ENCODE measurements at regions not wholly inside any gene's neighbourhood (a gene's known extent, or its start where the extent isn't known, plus 50 kb on each side); places are given as distances from the start of the nearest gene placed in this dataset.

DNA sequence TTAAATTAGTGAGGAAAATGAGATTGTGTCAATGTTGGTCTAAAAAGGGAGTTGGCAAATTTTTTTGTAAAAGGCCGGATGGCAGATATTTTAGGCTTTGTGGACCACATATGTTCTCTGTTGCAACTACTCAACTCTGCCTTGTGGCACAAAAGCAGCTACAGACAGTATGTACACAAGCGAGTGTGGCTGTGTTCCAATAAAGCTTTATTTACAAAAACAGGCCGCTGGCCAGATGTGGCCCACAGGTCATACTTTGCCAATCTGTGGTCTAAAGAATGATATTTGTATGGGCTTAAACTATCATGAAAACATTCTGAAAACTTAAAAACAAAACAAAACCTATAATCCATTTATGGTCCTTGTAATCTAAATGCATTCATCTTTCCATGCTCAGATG is 228.3 kb downstream of the CLIC5 start:
- no peak overlapping the region for H2AFZ ChIP-seq (ENCODE audit: low read length)
- H3K4me1 ChIP-seq (ENCODE audit: low read length) = no peaks in the 10 kb centered on the region
- no peaks in the 10 kb centered on the region for H3K36me3 ChIP-seq (replicated peaks; ENCODE audit: insufficient read depth, low read length)
- H3K4me3 ChIP-seq (ENCODE audit: low read length) = no peak overlapping the region
- DNase-seq = no peak
- no peaks in the 10 kb centered on the region for H3K79me2 ChIP-seq (ENCODE audit: low read length)
- H4K20me1 ChIP-seq (ENCODE audit: insufficient read depth, low read length) = no peaks in the 10 kb centered on the region
- no peaks in the 10 kb centered on the region for H3K9me3 ChIP-seq (replicated peaks; ENCODE audit: insufficient read depth, low read length)
- no peak overlapping the region for H3K9ac ChIP-seq (ENCODE audit: low read length)
- H3K4me2 ChIP-seq (ENCODE audit: low read depth, low read length) = no peak overlapping the region
- no peaks in the 10 kb centered on the region for H3F3A ChIP-seq (ENCODE audit: insufficient read depth, low read length)
- no peak overlapping the region for H3K27ac ChIP-seq (ENCODE audit: low read length)
- H3K27me3 ChIP-seq (replicated peaks; ENCODE audit: insufficient read depth, low read length) = no peaks in the 10 kb centered on the region
- H3K9me2 ChIP-seq (replicated peaks; ENCODE audit: insufficient read depth, low read length) = no peaks in the 10 kb centered on the region
- no peak for TF ChIP-seq EZH2 (optimal IDR thresholded peaks at IDR 0.05; ENCODE audit: low read depth, low read length)
- TF ChIP-seq, protein P1, sequence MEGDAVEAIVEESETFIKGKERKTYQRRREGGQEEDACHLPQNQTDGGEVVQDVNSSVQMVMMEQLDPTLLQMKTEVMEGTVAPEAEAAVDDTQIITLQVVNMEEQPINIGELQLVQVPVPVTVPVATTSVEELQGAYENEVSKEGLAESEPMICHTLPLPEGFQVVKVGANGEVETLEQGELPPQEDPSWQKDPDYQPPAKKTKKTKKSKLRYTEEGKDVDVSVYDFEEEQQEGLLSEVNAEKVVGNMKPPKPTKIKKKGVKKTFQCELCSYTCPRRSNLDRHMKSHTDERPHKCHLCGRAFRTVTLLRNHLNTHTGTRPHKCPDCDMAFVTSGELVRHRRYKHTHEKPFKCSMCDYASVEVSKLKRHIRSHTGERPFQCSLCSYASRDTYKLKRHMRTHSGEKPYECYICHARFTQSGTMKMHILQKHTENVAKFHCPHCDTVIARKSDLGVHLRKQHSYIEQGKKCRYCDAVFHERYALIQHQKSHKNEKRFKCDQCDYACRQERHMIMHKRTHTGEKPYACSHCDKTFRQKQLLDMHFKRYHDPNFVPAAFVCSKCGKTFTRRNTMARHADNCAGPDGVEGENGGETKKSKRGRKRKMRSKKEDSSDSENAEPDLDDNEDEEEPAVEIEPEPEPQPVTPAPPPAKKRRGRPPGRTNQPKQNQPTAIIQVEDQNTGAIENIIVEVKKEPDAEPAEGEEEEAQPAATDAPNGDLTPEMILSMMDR (IDR thresholded peaks at IDR 0.05; ENCODE audit: low read length) = no peak
- no peak for TF ChIP-seq EZH2phosphoT487 (IDR thresholded peaks at IDR 0.05; ENCODE audit: low read length)

DNA sequence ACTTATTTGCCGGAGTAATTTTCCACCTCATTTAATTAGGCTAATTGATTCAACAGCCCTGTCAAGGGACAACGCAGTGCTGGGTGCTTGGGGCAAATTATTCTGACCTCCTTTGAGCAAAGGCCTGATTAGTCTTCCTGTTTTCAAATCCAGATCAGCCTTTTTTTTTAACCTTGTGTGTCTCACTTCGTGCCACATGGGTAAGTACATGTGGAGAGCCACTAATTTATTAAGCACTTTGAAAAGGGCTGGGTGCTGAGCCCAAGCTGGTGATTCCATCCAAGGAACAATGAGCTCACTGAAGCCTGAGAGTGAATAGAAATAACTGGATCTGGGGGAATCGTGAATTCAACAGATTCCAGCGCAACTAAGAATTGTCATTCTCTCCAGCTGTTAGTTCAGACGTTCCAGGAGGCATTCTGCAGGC is 229.3 kb downstream of the CLIC5 start:
- no peak overlapping the region for H3K4me3 ChIP-seq (ENCODE audit: low read length)
- H3K27me3 ChIP-seq (replicated peaks; ENCODE audit: insufficient read depth, low read length) = no peaks in the 10 kb centered on the region
- no peaks in the 10 kb centered on the region for H3K9me3 ChIP-seq (replicated peaks; ENCODE audit: insufficient read depth, low read length)
- TF ChIP-seq EZH2phosphoT487 (IDR thresholded peaks at IDR 0.05; ENCODE audit: low read length) = no peak
- TF ChIP-seq, protein P1 (IDR thresholded peaks at IDR 0.05; ENCODE audit: low read length) = no peak
- no peak for TF ChIP-seq EZH2 (optimal IDR thresholded peaks at IDR 0.05; ENCODE audit: low read depth, low read length)
- H3K27ac ChIP-seq (ENCODE audit: low read length) = no peak overlapping the region
- H3K36me3 ChIP-seq (replicated peaks; ENCODE audit: insufficient read depth, low read length) = no peaks in the 10 kb centered on the region
- H2AFZ ChIP-seq (ENCODE audit: low read length) = no peak overlapping the region
- no peaks in the 10 kb centered on the region for H3F3A ChIP-seq (ENCODE audit: insufficient read depth, low read length)
- H3K9me2 ChIP-seq (replicated peaks; ENCODE audit: insufficient read depth, low read length) = no peaks in the 10 kb centered on the region
- H3K9ac ChIP-seq (ENCODE audit: low read length) = no peak overlapping the region
- no peaks in the 10 kb centered on the region for H4K20me1 ChIP-seq (ENCODE audit: insufficient read depth, low read length)
- H3K4me1 ChIP-seq (ENCODE audit: low read length) = no peaks in the 10 kb centered on the region
- H3K4me2 ChIP-seq (ENCODE audit: low read depth, low read length) = no peak overlapping the region
- no peak for DNase-seq
- no peaks in the 10 kb centered on the region for H3K79me2 ChIP-seq (ENCODE audit: low read length)

DNA sequence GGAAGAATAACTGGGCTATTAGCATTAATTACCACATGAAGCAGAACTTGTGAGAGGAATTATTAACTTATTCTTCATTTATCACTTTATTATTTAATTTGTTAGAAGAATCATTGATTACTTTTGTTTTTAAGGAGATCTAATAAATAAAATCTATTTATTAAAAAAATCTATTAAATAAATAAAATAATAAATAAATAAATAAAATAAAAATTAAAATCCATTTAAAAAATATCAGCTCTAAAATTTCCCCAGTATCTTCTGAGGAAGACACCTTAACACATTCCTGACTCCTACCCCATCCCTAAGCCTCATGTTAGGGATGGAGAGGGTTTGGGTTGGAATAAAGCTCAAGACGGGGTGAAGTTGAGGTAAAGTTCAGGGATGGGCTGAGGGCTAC is 231.4 kb downstream of the CLIC5 start:
- Histone ChIP-seq H3K4me2 (ENCODE audit: low read depth, low read length) (no peak overlapping the region), H3K4me3 (ENCODE audit: low read length) (no peak overlapping the region), H3K9me3 (replicated peaks; ENCODE audit: insufficient read depth, low read length) (no peaks in the 10 kb centered on the region), H2AFZ (ENCODE audit: low read length) (no peak overlapping the region), H3K27me3 (replicated peaks; ENCODE audit: insufficient read depth, low read length) (no peaks in the 10 kb centered on the region), H3K27ac (ENCODE audit: low read length) (no peak overlapping the region), H3F3A (ENCODE audit: insufficient read depth, low read length) (no peaks in the 10 kb centered on the region), H3K36me3 (replicated peaks; ENCODE audit: insufficient read depth, low read length) (no peaks in the 10 kb centered on the region), H3K9ac (ENCODE audit: low read length) (no peak overlapping the region), H3K79me2 (ENCODE audit: low read length) (no peaks in the 10 kb centered on the region), H3K9me2 (replicated peaks; ENCODE audit: insufficient read depth, low read length) (no peaks in the 10 kb centered on the region), H3K4me1 (ENCODE audit: low read length) (peaks cover 4% of the 10 kb centered on the region; the same call in 1 of the 2 replicates), H4K20me1 (ENCODE audit: insufficient read depth, low read length) (no peaks in the 10 kb centered on the region)
- TF ChIP-seq EZH2phosphoT487 (IDR thresholded peaks at IDR 0.05; ENCODE audit: low read length) (no peak), EZH2 (optimal IDR thresholded peaks at IDR 0.05; ENCODE audit: low read depth, low read length) (no peak)
- TF ChIP-seq, protein P1 (IDR thresholded peaks at IDR 0.05; ENCODE audit: low read length) = no peak
- no peak for DNase-seq
